Omental fat pad (tissue), 3 donors: ENCODE measurements at regions not wholly inside any gene's neighbourhood (a gene's known extent, or its start where the extent isn't known, plus 50 kb on each side); places are given as distances from the start of the nearest gene placed in this dataset.

Experiments
- ATAC-seq: fragments of 150-250 bp; one replicate; pipeline ENCODE4 v1.9.1; 2016; ENCODE audit warnings: mild to moderate bottlenecking, moderate library complexity; ENCODE audit not compliant: low FRiP score
- DNase-seq: peaks from one replicate; pipeline ENCODE4 v3.0.0-alpha.2; 2019; ENCODE audit warnings: low spot score
- TF ChIP-seq, protein P1 (sequence below), 3 donors: fragments of 450-650 bp; IDR thresholded peaks; one replicate each; pipeline ENCODE4 v1.5.1; 2016 to 2017; ENCODE audit warnings: antibody characterized with exemption in 3 of 3, mild to moderate bottlenecking in 3 of 3, moderate library complexity in 2 of 3

GRCh38 chr3:109819734-109820133, 482.4 kb upstream of the DPPA4 start:
- ATAC-seq (no peak), DNase-seq (no peak)
- TF ChIP-seq, protein P1, sequence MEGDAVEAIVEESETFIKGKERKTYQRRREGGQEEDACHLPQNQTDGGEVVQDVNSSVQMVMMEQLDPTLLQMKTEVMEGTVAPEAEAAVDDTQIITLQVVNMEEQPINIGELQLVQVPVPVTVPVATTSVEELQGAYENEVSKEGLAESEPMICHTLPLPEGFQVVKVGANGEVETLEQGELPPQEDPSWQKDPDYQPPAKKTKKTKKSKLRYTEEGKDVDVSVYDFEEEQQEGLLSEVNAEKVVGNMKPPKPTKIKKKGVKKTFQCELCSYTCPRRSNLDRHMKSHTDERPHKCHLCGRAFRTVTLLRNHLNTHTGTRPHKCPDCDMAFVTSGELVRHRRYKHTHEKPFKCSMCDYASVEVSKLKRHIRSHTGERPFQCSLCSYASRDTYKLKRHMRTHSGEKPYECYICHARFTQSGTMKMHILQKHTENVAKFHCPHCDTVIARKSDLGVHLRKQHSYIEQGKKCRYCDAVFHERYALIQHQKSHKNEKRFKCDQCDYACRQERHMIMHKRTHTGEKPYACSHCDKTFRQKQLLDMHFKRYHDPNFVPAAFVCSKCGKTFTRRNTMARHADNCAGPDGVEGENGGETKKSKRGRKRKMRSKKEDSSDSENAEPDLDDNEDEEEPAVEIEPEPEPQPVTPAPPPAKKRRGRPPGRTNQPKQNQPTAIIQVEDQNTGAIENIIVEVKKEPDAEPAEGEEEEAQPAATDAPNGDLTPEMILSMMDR (IDR thresholded peaks at IDR 0.05) = no peak

GRCh38 chr3:109825971-109826810, 488.8 kb upstream of the DPPA4 start:
- ATAC-seq (no peak), DNase-seq (no peak)
- TF ChIP-seq, protein P1 (IDR thresholded peaks at IDR 0.05) = no peak

DNA sequence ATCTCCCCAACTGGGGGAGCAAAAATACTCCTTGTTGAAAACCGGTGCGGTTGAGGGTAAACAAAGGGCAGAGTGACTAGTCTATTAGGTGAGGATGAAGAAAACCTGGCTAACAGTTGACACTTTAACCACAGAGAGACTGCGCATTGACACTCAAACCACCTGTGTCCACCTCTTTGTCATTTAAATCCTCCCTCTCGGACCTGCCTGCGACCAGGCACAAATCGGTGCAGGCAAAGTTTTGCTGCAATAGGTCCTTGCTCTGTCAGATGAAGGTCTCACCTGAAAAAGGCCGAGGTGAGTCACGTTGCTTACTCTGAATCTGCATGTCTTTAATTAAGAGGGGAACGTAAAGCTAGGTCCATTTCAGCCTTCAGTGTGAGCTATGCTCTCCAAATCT, 494.1 kb upstream of the DPPA4 start:
- no peak for ATAC-seq
- no peak for DNase-seq
- TF ChIP-seq, protein P1 (IDR thresholded peaks at IDR 0.05) = no peak

DNA sequence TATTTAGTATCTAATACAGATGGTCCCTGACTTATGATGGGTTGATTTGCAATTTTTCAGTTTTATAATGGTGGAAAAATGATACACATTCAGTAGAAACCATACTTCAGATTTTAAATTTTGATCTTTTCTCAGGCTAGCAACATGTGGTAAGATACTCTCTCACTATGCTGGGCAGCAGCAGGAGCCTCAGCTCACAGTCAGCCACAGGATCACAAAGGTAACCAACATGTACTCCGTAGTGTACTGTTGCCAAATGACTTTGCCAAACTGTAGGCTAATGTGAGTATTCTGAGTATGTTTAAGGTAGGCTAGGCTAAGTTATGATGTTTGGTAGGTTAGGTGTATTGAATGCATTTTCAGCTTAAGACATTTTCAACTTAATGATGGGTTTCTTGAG, 498.6 kb upstream of the DPPA4 start:
- DNase-seq (no peak), ATAC-seq (no peak)
- TF ChIP-seq, protein P1 (IDR thresholded peaks at IDR 0.05) = no peak

DNA sequence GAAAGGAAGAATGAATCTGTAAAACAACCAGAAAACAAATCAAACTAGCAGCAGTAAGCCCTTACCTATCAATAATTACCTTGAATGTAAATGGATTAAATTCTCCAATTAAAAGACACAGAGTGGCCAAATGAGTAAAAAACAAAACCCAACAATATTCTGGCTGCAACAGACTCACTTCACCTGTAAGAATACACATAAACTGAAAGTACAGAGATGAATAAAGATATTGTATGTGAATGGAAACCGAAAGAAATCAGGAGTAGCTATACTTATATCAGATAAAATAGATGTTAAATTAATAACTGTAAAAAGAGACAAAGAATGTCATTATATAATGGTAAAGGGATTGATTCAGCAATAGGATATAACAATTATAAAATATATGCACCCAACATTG, 514.5 kb upstream of the DPPA4 start:
- ATAC-seq (no peak), DNase-seq (no peak)
- TF ChIP-seq, protein P1 (IDR thresholded peaks at IDR 0.05) = no peak

- no peak for DNase-seq
- TF ChIP-seq, protein P1 (IDR thresholded peaks at IDR 0.05) = no peak
- no peak for ATAC-seq
Measured at GRCh38 chr3:109852283-109852682, 514.9 kb upstream of the DPPA4 start.

DNA sequence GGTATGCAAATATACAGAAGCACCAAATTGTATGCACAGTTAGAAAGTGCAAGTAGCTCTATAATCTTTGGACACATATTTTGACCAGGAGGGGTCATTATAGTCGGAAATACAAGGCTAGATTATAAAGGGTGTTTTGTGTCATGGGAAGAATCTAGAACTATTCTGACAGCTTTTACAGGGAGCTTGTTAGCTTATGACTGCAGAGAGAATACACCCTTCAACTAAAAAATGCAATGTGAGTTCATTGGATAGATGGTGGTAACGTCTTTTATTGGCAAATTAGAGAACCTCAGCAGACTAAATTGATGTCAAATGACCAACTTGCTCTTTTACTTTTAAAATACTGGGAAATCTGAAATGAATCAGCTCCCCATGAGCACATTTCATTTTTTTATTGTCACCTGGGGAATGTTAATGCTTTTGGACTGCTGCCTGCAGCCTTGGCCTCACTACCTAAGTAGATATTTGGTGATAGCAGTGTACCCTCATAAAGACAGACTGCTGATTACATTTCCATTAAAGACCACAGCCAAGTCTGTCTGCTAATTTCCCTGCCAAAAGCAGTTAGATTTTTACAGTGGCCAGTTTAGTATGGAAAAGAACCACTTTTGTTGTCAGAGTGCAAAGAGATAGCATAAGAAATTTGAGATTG, 515.9 kb upstream of the DPPA4 start:
- no peak for DNase-seq
- TF ChIP-seq, protein P1 (IDR thresholded peaks at IDR 0.05) = no peak
- ATAC-seq = no peak
